ENCODE measurements at regions not wholly inside any gene's neighbourhood (a gene's known extent, or its start where the extent isn't known, plus 50 kb on each side); places are given as distances from the start of the nearest gene placed in this dataset.

DNA sequence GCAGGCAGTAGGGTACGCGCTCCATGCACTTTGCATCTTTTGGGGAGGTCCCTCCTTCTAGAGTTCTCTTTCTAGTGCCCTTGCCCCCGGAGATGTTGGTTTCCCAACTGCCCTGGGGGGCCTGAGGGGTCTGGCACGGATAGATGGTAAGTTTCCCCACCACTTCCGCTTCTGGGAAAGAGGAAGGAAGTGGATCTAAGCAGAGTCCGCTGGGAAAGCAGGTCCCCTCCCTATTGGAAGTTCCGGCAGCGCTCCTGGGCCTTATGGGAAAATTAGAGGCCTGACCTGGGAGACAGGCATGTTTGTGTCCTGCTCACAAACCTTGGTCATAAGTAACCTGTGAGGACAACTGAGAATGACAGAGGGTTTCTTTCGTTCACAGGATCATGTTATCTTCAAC is 274.4 kb downstream of the RPS6KC1 start:
- TF ChIP-seq PKNOX1 (IDR thresholded peaks at IDR 0.05), result no peak
- no peak for TF ChIP-seq FOXK2 (IDR thresholded peaks at IDR 0.05)
- no peak for TF ChIP-seq TARDBP (IDR thresholded peaks at IDR 0.05)
- no peak for TF ChIP-seq SP1 (IDR thresholded peaks at IDR 0.05)
- TF ChIP-seq FOXM1 (IDR thresholded peaks at IDR 0.05; ENCODE audit: borderline replicate concordance), result no peak
- TF ChIP-seq ARNT (IDR thresholded peaks at IDR 0.05), result no peak
- TF ChIP-seq SUZ12 (IDR thresholded peaks at IDR 0.05), result no peak
- TF ChIP-seq L3MBTL2 (conservative IDR thresholded peaks at IDR 0.05), result no peak
- TF ChIP-seq LEF1 (IDR thresholded peaks at IDR 0.05; ENCODE audit: borderline replicate concordance), result no peak
